RPMI7951 (cell line): ENCODE measurements at regions not wholly inside any gene's neighbourhood (a gene's known extent, or its start where the extent isn't known, plus 50 kb on each side); places are given as distances from the start of the nearest gene placed in this dataset.
"Not testable (repeated sequence)": the region's sequence is repeated elsewhere in the genome, so short reads cannot be mapped to it uniquely, and the experiment has no call there.

Experiments used
- DNase-seq: peaks from one replicate; pipeline ENCODE4 v3.0.0-alpha.2; 2012; ENCODE audit warnings: low read depth

- peak; percentile 38 for DNase-seq
These were observed 65.8 kb downstream of the MTX3 start for GRCh38 chr5:79924936-79925893.

DNA sequence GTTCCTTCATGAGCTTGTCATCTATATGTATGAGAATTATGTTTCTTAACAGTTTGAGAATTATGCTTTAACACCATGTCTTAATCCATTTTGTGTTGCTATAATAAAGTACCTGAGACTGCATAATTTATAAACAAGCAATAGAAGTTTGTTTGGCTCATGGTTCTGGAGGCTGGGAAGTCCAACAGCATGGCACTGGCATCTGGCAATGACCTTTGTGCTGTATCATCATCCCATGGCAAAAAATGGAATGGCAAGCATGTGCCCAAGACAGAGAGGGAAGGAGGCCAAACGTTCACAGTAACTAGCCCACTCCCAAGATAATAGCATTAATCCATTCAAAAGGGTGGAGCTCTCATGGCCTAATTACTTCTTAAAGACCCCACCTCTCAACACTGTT, 67.6 kb downstream of the MTX3 start:
- DNase-seq, result no peak

DNA sequence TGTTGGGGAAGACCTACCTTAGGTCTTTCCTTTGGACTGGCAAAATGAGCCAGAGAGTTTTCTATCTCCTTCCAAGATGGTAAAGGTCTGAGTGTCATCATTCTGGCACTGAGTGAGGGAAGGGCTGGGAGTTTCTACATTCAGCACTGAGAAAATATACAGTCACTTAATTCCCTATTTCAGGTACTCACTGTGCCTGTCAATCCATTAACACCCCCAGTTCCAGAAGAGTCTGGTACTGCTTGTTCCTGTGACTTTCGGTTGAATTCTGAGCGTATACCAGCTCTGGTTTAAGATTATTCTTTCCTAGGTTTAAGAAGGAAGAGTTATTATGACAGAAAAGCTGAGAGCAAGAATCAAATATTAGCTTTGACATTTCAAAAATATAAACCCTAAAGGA, 68.4 kb downstream of the MTX3 start:
- no peak for DNase-seq

DNA sequence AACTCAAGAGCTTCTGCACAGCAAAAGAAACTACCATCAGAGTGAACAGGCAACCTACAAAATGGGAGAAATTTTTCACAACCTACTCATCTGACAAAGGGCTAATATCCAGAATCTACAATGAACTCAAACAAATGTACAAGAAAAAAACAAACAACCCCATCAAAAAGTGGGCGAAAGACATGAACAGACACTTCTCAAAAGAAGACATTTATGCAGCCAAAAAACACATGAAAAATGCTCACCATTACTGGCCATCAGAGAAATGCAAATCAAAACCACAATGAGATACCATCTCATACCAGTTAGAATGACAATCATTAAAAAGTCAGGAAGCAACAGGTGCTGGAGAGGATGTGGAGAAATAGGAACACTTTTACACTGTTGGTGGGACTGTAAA, 83.6 kb downstream of the MTX3 start:
- not testable (repeated sequence) for DNase-seq

DNA sequence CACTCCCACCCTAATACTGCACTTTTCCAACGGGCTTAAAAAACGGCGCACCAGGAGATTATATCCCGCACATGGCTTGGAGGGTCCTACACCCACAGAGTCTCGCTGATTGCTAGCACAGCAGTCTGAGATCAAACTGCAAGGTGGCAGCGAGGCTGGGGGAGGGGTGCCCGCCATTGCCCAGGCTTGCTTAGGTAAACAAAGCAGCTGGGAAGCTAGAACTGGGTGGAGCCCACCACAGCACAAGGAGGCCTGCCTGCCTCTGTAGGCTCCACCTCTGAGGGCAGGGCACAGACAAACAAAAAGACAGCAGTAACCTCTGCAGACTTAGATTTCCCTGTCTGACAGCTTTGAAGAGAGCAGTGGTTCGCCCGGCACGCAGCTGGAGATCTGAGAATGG, 88.5 kb downstream of the MTX3 start:
- not testable (repeated sequence) for DNase-seq

GRCh38 chr5:79901631-79902030, 89.4 kb downstream of the MTX3 start:
- no peak for DNase-seq

GRCh38 chr5:79898611-79899010, 92.5 kb downstream of the MTX3 start:
- DNase-seq, result no peak

DNA sequence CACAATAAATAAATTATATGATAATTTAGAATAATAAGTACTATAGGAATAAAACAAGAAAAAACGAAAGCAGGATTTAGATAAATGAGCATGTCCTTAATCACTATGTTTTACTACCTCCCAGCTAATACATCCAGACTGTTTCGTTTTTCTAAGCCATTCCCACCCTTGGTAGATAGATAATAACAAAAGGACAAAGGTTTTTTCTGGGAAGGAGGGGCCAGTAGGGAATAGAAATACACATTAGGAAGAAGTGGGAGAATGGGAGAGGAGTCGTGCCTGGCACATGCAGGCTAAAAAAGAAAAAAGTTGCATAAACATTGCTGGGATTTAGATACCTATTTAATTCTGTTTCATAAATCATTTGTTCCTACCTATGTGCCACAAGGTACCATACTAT, 97.1 kb downstream of the MTX3 start:
- DNase-seq, result no peak

GRCh38 chr5:79893485-79893884, 97.6 kb downstream of the MTX3 start:
- no peak for DNase-seq

DNA sequence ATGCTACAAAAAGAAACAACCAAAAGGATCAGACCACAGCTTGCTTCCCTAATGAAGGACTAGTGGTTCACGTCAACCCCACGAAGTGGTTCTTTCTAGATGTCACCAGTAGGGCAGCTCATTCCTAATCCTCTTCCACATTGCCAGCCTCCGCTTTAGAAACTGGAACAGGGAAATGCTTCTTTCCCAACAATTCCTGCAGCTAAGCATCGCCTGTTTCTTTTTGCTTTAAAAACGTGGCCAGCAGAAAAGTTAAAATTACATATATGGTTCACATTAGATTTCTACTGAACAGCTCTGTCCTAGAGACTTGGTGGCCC, 100.2 kb downstream of the MTX3 start:
- DNase-seq, result no peak

- no peak for DNase-seq
These were observed 100.7 kb downstream of the MTX3 start for GRCh38 chr5:79890119-79890929.

- DNase-seq, result no peak
These were observed 102.4 kb downstream of the MTX3 start for GRCh38 chr5:79888643-79889042.

DNA sequence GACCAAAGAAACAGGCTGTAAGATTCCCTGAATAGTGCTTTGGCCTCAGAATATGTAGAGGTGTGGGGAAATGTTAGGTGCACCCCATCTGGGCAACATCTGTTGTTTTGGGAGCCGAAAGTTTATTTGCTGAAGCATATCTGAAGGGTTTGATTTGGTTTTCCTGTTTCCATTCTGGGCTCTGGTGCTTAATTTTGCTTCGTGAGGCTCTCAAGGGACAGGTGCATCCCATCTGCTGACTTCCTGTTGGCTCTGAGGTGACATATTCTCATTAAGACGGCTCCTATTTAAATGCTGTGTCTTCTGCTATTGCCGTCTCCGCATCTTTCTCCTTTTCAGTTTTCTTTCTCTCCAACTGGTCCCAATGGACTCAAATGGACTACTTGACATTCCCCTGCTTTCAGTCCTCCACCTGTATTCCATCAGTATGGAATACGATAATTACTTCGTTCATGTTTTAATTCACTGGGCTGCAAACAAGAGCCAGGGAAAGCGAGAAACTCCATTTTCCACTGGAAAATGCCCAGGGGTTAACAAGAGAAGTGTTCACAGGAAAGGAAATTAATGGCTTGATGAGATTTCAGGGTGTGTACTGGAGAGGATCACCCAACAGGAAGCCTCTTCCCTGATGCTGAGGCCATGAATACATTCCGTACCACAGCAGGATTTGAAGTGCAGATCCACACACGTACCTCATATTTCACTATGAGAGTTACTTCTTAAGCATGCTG, 104.0 kb downstream of the MTX3 start:
- DNase-seq, result no peak

DNA sequence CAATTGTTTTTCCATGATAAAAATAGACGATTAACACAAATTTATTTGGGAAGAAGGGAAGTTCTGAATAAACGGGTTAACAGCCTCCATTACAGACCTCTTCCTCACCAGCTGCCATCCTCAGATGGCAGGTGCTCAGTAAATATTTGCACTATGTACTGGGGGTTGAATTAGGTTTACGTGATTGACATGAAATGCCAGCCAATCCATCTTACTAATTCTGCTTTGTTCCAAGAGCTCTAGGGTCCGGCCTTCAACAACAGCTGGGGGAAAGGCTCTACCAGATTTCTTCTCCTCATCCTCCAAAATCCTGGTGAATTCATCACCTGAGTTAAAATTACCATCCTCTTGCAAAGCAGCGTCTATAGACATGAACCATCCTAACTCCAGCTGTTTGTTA, 104.6 kb downstream of the MTX3 start:
- DNase-seq, result no peak

DNA sequence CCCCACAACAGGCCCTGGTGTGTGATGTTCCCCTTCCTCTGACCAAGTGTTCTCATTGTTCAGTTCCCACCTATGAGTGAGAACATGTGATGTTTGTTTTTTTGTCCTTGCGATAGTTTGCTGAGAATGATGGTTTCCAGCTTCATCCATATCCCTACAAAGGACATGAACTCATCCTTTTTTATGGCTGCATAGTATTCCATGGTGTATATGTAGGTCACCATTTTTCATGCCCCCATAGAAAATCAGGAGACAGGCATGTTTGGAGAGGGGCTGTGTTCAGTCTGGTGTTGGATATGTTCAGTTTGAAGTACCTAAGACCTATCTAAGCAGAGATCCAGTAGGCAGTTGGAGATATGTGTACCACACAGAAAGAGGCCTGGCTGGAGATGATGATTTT, 111.2 kb downstream of the MTX3 start:
- DNase-seq, result not testable (repeated sequence)

DNA sequence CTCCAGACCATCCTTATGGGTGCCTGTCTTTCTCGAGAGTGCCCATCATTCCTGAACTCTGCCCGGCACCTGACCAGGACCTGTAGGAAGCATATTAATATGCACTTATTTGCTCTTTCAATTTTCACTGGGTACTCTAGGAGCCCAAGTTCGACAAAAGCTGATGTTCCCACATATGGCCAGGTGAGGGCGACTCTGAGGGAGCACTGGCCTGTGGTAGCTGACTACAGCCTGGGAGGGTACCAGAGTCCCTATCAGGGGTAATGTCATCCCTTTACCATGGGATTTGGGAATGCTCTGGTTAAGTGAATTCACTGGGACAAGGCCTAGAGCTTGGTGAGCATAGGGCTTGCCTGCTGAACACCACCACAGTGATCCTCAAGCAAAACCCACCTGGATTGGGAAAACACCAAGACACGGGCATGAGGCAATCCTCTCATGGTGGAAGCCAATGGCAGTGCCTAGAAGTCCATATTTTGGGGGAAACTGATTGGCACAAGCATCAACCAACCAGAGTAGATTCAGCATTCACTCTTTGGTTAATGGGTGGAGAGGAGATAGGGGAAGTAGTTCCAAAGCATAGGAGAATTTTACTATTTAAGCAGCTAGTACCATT, 112.2 kb downstream of the MTX3 start:
- peak; percentile 17 for DNase-seq

DNA sequence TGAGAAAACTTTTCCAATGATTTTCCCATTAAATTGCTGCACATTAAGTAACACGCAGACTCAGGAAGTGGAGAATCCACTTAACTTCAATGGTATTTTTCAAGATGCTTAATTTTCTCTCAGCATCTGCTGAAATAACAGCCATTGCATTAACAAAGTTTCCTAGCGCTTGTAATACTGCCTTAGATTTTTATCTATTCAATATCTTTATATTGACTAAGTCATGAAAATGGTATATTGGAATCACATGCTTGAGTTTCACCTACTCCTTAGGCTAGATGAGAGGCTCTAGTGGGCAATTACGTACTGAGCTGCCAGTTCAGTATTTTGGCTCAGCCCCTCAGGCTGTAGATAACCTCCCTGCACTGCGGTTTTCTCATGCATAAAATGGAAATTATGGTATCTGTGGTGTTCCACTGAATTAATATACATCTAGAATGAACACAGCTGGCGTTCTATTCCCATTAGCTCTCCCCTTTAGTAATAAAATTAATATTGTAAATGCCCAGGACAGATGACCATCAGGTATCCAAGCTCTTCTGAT, 112.9 kb downstream of the MTX3 start:
- no peak for DNase-seq

DNA sequence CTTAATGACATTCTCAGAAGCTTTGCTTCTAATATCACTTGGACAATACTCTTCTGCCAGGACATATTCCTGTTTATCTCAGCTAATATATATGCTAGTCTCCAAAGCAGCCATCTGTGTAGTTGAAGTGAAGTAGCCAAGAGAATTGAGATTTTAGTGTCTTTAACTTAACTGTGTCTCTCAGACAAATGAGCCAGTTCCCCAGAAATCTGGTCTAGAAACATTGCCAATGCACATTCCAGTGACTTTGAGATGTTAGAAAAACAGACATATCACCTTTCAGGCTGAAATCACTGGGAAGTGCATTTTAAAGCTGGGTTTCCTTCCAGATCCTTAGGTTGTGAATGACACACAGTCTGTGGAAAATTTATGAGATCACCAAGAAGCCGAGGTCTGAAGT, 114.6 kb downstream of the MTX3 start:
- no peak for DNase-seq

DNA sequence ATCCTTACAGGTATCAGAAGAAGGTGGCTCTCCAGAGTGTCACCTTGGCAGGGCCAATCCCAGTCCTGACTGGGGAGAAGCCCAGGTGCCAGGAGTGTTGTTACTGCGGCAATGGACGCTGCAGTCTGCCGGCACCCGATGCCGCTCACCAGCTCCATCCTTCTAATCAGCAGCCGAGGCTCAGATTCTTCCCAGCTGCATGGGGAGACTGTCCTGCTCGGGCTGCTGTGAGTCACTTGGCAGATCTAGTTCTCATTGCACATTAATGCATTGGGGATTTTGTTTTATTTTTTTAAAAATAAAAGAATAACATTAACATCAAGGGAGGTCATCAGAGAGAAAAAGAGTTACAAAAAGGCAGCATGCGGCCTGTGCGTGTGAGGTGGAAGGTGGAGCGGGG, 115.8 kb downstream of the MTX3 start:
- DNase-seq, result no peak

DNA sequence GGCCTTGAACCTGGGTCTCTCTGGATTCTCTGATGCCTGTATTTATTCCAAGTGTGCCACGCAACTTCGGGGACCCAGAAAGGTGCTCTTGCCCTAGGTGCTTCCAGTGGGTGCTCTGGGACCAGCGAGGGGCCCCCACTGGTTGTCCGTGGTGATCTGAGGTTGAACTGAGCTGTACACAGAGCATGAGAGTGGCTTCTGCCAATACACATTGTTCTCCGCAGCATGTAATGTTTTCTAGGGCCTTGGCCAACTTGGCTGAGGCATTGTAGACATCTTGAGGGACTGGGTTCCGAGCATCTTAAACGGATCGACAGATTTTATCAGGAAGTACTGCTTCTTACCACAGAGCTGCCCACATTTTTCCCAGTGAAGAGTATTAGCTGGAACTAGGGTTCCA, 117.9 kb downstream of the MTX3 start:
- no peak for DNase-seq

GRCh38 chr5:79872291-79872690, 118.8 kb downstream of the MTX3 start:
- DNase-seq, result no peak
